ENCODE measurements at regions not wholly inside any gene's neighbourhood (a gene's known extent, or its start where the extent isn't known, plus 50 kb on each side); places are given as distances from the start of the nearest gene placed in this dataset.

DNA sequence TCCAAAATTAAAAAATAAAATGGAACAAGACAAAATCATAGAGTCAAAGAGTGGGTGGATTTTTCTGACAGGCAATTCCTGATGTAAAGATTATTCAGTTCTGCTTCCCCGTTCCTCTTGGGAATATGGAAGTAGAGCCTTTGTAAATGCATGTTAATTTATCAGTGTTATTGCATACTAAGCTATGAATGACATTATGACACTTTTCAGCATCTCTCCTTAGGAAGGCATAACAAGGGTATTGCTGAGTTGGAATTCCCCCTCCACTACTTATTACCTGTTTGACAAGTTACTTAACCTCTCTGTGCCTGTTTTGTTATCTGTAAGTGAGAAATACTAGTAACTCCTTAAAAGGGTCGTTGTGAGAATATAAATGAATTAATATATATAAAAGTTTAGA lies 640.4 kb downstream of the LMO4 start:
- H3K4me1 ChIP-seq (ENCODE audit: control insufficient read depth, insufficient read depth, low read depth, low read length), result peaks cover 4% of the 10 kb centered on the region
- H2AK5ac ChIP-seq (ENCODE audit: low read length, severe bottlenecking), result no peak overlapping the region
- no peak overlapping the region for H3K4me3 ChIP-seq (ENCODE audit: insufficient read depth in 1 of 2, low read depth in 1 of 2, low read length in 2 of 2)
- no peak overlapping the region for H3K14ac ChIP-seq (ENCODE audit: low read length in 2 of 2)
- no peak overlapping the region for H3K18ac ChIP-seq (ENCODE audit: low read depth in 1 of 2, low read length in 2 of 2)
- H3K9me3 ChIP-seq (ENCODE audit: control insufficient read depth, low read length), result no peaks in the 10 kb centered on the region
- no peak overlapping the region for H3K23ac ChIP-seq (ENCODE audit: low read length in 2 of 2)
- no peak overlapping the region for H2BK5ac ChIP-seq (ENCODE audit: low read depth, low read length, poor library complexity, severe bottlenecking)
- H3K4me2 ChIP-seq (ENCODE audit: low read length, poor library complexity, severe bottlenecking), result no peak overlapping the region
- no peaks in the 10 kb centered on the region for H3K27me3 ChIP-seq (ENCODE audit: control insufficient read depth in 1 of 2, insufficient read depth in 1 of 2, low read length in 2 of 2)
- DNase-seq, result no peak
- H2BK120ac ChIP-seq (ENCODE audit: low read depth, low read length), result no peak overlapping the region
- no peak overlapping the region for H3K27ac ChIP-seq (ENCODE audit: low read length, poor library complexity, severe bottlenecking)
- H3K36me3 ChIP-seq (ENCODE audit: control insufficient read depth in 1 of 2, insufficient read depth in 2 of 2, low read depth in 1 of 2, low read length in 2 of 2), result no peaks in the 10 kb centered on the region
- no peak overlapping the region for H2BK12ac ChIP-seq (ENCODE audit: low read length in 2 of 2)
- no peaks in the 10 kb centered on the region for H3K79me1 ChIP-seq (replicated peaks; ENCODE audit: low read length, poor library complexity, severe bottlenecking)
- H4K91ac ChIP-seq (ENCODE audit: low read length), result no peak overlapping the region
- H3K4ac ChIP-seq (ENCODE audit: low read depth in 1 of 2, low read length in 2 of 2), result no peak overlapping the region
- no peak overlapping the region for H2AFZ ChIP-seq (ENCODE audit: low read depth, low read length)
- H4K8ac ChIP-seq (ENCODE audit: low read length), result no peak overlapping the region
- H2BK15ac ChIP-seq (ENCODE audit: low read depth, poor library complexity, severe bottlenecking), result no peak overlapping the region
- no peak overlapping the region for H3K9ac ChIP-seq (ENCODE audit: low read length)
- WGBS, result 100% methylated on average over 1 of the region's 2 CpGs

- Histone ChIP-seq H3K79me1 (replicated peaks; ENCODE audit: low read length, poor library complexity, severe bottlenecking) (no peaks in the 10 kb centered on the region), H2AFZ (ENCODE audit: low read depth, low read length) (no peak overlapping the region), H3K18ac (ENCODE audit: low read depth in 1 of 2, low read length in 2 of 2) (no peak overlapping the region), H2BK12ac (ENCODE audit: low read length in 2 of 2) (no peak overlapping the region), H3K4me3 (ENCODE audit: insufficient read depth in 1 of 2, low read depth in 1 of 2, low read length in 2 of 2) (no peak overlapping the region), H3K9ac (ENCODE audit: low read length) (no peak overlapping the region), H3K27ac (ENCODE audit: low read length, poor library complexity, severe bottlenecking) (no peak overlapping the region), H2BK15ac (ENCODE audit: low read depth, poor library complexity, severe bottlenecking) (no peak overlapping the region), H4K8ac (ENCODE audit: low read length) (no peak overlapping the region), H3K27me3 (ENCODE audit: control insufficient read depth in 1 of 2, insufficient read depth in 1 of 2, low read length in 2 of 2) (no peaks in the 10 kb centered on the region), H3K36me3 (ENCODE audit: control insufficient read depth in 1 of 2, insufficient read depth in 2 of 2, low read depth in 1 of 2, low read length in 2 of 2) (no peaks in the 10 kb centered on the region), H4K91ac (ENCODE audit: low read length) (no peak overlapping the region), H3K9me3 (ENCODE audit: control insufficient read depth, low read length) (no peaks in the 10 kb centered on the region), H3K23ac (ENCODE audit: low read length in 2 of 2) (no peak overlapping the region), H3K4me1 (ENCODE audit: control insufficient read depth, insufficient read depth, low read depth, low read length) (peaks cover 4% of the 10 kb centered on the region), H2BK5ac (ENCODE audit: low read depth, low read length, poor library complexity, severe bottlenecking) (no peak overlapping the region), H2AK5ac (ENCODE audit: low read length, severe bottlenecking) (no peak overlapping the region), H2BK120ac (ENCODE audit: low read depth, low read length) (no peak overlapping the region), H3K4me2 (ENCODE audit: low read length, poor library complexity, severe bottlenecking) (no peak overlapping the region), H3K14ac (ENCODE audit: low read length in 2 of 2) (no peak overlapping the region), H3K4ac (ENCODE audit: low read depth in 1 of 2, low read length in 2 of 2) (no peak overlapping the region)
- no peak for DNase-seq
- 100% methylated on average over 1 of the region's 3 CpGs for WGBS
These were observed 644.1 kb downstream of the LMO4 start for GRCh38 chr1:87972811-87973210.

DNA sequence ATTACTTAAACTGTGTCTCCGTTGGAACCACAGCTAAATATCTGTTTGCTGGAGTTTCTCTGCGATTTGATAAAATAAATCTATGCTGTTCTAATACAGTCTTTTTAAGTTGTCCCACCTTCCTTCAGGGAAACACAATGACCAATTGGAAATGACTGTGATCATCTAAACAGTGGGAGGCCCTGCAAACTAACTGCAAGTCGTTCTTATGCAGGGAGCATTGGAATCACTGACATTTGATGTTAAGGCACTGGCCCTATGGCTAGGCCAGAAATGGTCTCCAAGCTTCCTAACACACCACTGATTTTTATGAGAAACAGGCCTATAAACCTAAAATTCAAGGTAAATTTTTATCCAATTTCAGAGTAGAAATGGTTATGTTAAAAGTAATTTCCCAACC lies 645.2 kb downstream of the LMO4 start:
- Histone ChIP-seq H3K14ac (ENCODE audit: low read length in 2 of 2) (no peak overlapping the region), H3K23ac (ENCODE audit: low read length in 2 of 2) (no peak overlapping the region), H3K4ac (ENCODE audit: low read depth in 1 of 2, low read length in 2 of 2) (no peak overlapping the region), H3K9me3 (ENCODE audit: control insufficient read depth, low read length) (no peaks in the 10 kb centered on the region), H3K9ac (ENCODE audit: low read length) (no peak overlapping the region), H2BK12ac (ENCODE audit: low read length in 2 of 2) (no peak overlapping the region), H4K8ac (ENCODE audit: low read length) (no peak overlapping the region), H3K4me3 (ENCODE audit: insufficient read depth in 1 of 2, low read depth in 1 of 2, low read length in 2 of 2) (no peak overlapping the region), H2AFZ (ENCODE audit: low read depth, low read length) (no peak overlapping the region), H4K91ac (ENCODE audit: low read length) (no peak overlapping the region), H2AK5ac (ENCODE audit: low read length, severe bottlenecking) (no peak overlapping the region), H3K79me1 (replicated peaks; ENCODE audit: low read length, poor library complexity, severe bottlenecking) (no peaks in the 10 kb centered on the region), H2BK5ac (ENCODE audit: low read depth, low read length, poor library complexity, severe bottlenecking) (no peak overlapping the region), H2BK15ac (ENCODE audit: low read depth, poor library complexity, severe bottlenecking) (no peak overlapping the region), H2BK120ac (ENCODE audit: low read depth, low read length) (no peak overlapping the region), H3K4me1 (ENCODE audit: control insufficient read depth, insufficient read depth, low read depth, low read length) (no peaks in the 10 kb centered on the region), H3K27me3 (ENCODE audit: control insufficient read depth in 1 of 2, insufficient read depth in 1 of 2, low read length in 2 of 2) (no peaks in the 10 kb centered on the region), H3K4me2 (ENCODE audit: low read length, poor library complexity, severe bottlenecking) (no peak overlapping the region), H3K36me3 (ENCODE audit: control insufficient read depth in 1 of 2, insufficient read depth in 2 of 2, low read depth in 1 of 2, low read length in 2 of 2) (no peaks in the 10 kb centered on the region), H3K27ac (ENCODE audit: low read length, poor library complexity, severe bottlenecking) (no peak overlapping the region), H3K18ac (ENCODE audit: low read depth in 1 of 2, low read length in 2 of 2) (no peak overlapping the region)
- DNase-seq, result no peak
- WGBS, result 78% methylated on average over 3 of the region's 3 CpGs

DNA sequence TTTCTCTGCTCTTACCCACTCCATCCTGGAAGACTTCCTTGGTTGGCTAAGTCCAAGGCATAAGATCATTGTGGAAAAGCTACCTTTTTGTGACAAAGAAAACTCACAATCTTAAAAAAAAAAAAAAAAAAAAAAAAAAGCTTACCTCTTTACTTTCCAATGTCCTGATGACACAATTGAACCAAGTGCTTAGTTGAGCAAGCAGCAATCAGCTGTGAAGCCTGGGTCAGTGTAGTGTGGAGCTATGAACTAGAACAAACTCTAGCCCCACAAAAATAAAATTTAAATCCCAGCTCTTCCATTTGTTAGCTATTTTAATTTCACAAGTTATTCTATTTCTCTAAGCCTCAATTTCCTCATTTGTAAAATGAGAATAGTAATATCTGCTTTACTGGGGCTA lies 647.6 kb downstream of the LMO4 start:
- no peak overlapping the region for H2AK5ac ChIP-seq (ENCODE audit: low read length, severe bottlenecking)
- H2BK12ac ChIP-seq (ENCODE audit: low read length in 2 of 2), result no peak overlapping the region
- H3K36me3 ChIP-seq (ENCODE audit: control insufficient read depth in 1 of 2, insufficient read depth in 2 of 2, low read depth in 1 of 2, low read length in 2 of 2), result no peaks in the 10 kb centered on the region
- H3K79me1 ChIP-seq (replicated peaks; ENCODE audit: low read length, poor library complexity, severe bottlenecking), result no peaks in the 10 kb centered on the region
- H3K27ac ChIP-seq (ENCODE audit: low read length, poor library complexity, severe bottlenecking), result no peak overlapping the region
- no peak overlapping the region for H3K23ac ChIP-seq (ENCODE audit: low read length in 2 of 2)
- H3K4me2 ChIP-seq (ENCODE audit: low read length, poor library complexity, severe bottlenecking), result no peak overlapping the region
- no peak overlapping the region for H3K9ac ChIP-seq (ENCODE audit: low read length)
- no peaks in the 10 kb centered on the region for H3K9me3 ChIP-seq (ENCODE audit: control insufficient read depth, low read length)
- no peak overlapping the region for H3K18ac ChIP-seq (ENCODE audit: low read depth in 1 of 2, low read length in 2 of 2)
- no peak overlapping the region for H3K14ac ChIP-seq (ENCODE audit: low read length in 2 of 2)
- H4K8ac ChIP-seq (ENCODE audit: low read length), result no peak overlapping the region
- no peak overlapping the region for H3K4ac ChIP-seq (ENCODE audit: low read depth in 1 of 2, low read length in 2 of 2)
- H2BK5ac ChIP-seq (ENCODE audit: low read depth, low read length, poor library complexity, severe bottlenecking), result no peak overlapping the region
- H3K27me3 ChIP-seq (ENCODE audit: control insufficient read depth in 1 of 2, insufficient read depth in 1 of 2, low read length in 2 of 2), result no peaks in the 10 kb centered on the region
- no peaks in the 10 kb centered on the region for H3K4me1 ChIP-seq (ENCODE audit: control insufficient read depth, insufficient read depth, low read depth, low read length)
- H2BK15ac ChIP-seq (ENCODE audit: low read depth, poor library complexity, severe bottlenecking), result no peak overlapping the region
- H2BK120ac ChIP-seq (ENCODE audit: low read depth, low read length), result no peak overlapping the region
- no peak for DNase-seq
- no peak overlapping the region for H2AFZ ChIP-seq (ENCODE audit: low read depth, low read length)
- H4K91ac ChIP-seq (ENCODE audit: low read length), result no peak overlapping the region
- H3K4me3 ChIP-seq (ENCODE audit: insufficient read depth in 1 of 2, low read depth in 1 of 2, low read length in 2 of 2), result no peak overlapping the region
